Ovary (tissue), 3 donors: ENCODE measurements at regions not wholly inside any gene's neighbourhood (a gene's known extent, or its start where the extent isn't known, plus 50 kb on each side); places are given as distances from the start of the nearest gene placed in this dataset.

Experiments used
- EP300 ChIP-seq: sonication (generic); formaldehyde crosslinking; IDR thresholded peaks from one replicate; pipeline ENCODE4 v1.6.1; 2017; ENCODE audit warnings: antibody characterized with exemption
- TF ChIP-seq, protein P1 (sequence below), 3 donors: fragments of 450-650 bp in 2 of 3; fragments of 200-600 bp in 1 of 3; IDR thresholded peaks; one replicate each; pipeline versions ENCODE4 v1.5.1 to v1.8.0; 2016 to 2022; ENCODE audit warnings: antibody characterized with exemption in 3 of 3, mild to moderate bottlenecking in 1 of 3
- donor health status: DM: no; HTN: no; CAD: no.

DNA sequence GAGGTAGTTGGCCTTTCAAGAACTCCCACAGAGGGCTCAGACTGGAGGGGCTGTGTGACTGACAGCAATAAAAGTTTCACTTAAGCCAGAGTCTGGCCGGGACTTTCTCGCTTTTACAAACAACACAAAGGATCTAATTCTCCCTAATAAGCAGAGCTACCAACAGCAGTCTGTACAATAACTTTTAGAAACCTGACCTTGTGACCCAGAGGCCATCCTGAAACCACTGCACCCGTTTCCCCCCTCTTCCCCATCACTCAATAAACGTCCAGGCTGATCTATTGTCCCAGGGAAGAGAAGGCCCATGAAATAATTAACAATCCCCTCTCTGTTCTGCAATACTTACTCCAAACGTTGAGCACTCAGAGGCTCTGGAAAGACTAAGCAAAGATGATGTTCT is 442.4 kb downstream of the ZIC3 start:
- TF ChIP-seq EP300, result no peak
- TF ChIP-seq, protein P1, sequence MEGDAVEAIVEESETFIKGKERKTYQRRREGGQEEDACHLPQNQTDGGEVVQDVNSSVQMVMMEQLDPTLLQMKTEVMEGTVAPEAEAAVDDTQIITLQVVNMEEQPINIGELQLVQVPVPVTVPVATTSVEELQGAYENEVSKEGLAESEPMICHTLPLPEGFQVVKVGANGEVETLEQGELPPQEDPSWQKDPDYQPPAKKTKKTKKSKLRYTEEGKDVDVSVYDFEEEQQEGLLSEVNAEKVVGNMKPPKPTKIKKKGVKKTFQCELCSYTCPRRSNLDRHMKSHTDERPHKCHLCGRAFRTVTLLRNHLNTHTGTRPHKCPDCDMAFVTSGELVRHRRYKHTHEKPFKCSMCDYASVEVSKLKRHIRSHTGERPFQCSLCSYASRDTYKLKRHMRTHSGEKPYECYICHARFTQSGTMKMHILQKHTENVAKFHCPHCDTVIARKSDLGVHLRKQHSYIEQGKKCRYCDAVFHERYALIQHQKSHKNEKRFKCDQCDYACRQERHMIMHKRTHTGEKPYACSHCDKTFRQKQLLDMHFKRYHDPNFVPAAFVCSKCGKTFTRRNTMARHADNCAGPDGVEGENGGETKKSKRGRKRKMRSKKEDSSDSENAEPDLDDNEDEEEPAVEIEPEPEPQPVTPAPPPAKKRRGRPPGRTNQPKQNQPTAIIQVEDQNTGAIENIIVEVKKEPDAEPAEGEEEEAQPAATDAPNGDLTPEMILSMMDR (IDR thresholded peaks at IDR 0.05), result no peak
